CD14-positive monocyte (primary cell): ENCODE measurements at regions not wholly inside any gene's neighbourhood (a gene's known extent, or its start where the extent isn't known, plus 50 kb on each side); places are given as distances from the start of the nearest gene placed in this dataset.
A peak's percentile ranks its signal among the peaks of the same experiment; 100 is the strongest.

Source experiments
- DNase-seq, 3 donors: peaks; one replicate each; pipeline ENCODE4 v3.0.0-alpha.2; 2011 to 2022
- H2AFZ ChIP-seq: 2 replicates; pipeline ENCODE4 v1.6.0; 2012; ENCODE audit warnings: mild to moderate bottlenecking, low read depth, low read length, inconsistent platforms; ENCODE audit not compliant: insufficient read depth, poor library complexity, severe bottlenecking
- H3K27ac ChIP-seq, 2 donors: 1 replicate in 1 of 2; 2 replicates in 1 of 2; pipeline ENCODE4 v1.5.1; 2012 to 2013; ENCODE audit warnings: low read length in 2 of 2, control low read depth in 1 of 2, inconsistent platforms in 1 of 2, low read depth in 1 of 2, mild to moderate bottlenecking in 1 of 2
- H3K27me3 ChIP-seq, 2 donors: one replicate each; pipeline versions ENCODE4 v1.6.0 to v1.6.1; 2011 to 2013; ENCODE audit warnings: low read length in 2 of 2; ENCODE audit not compliant: control insufficient read depth in 2 of 2, insufficient read depth in 2 of 2
- H3K36me3 ChIP-seq, 2 donors: replicated peaks in 1 of 2; 1 replicate in 1 of 2; 2 replicates in 1 of 2; pipeline versions ENCODE4 v1.5.1 to v1.6.1; 2012 to 2013; ENCODE audit warnings: low read length in 2 of 2, control low read depth in 1 of 2, inconsistent platforms in 1 of 2, mild to moderate bottlenecking in 1 of 2; ENCODE audit not compliant: insufficient read depth in 2 of 2, control insufficient read depth in 1 of 2
- H3K4me1 ChIP-seq, 2 donors: 1 replicate in 1 of 2; 2 replicates in 1 of 2; pipeline versions ENCODE4 v1.5.1 to v1.6.1; 2012 to 2013; ENCODE audit warnings: low read length in 2 of 2, control low read depth in 1 of 2, inconsistent platforms in 1 of 2, mild to moderate bottlenecking in 1 of 2, moderate library complexity in 1 of 2; ENCODE audit not compliant: insufficient read depth in 2 of 2, control insufficient read depth in 1 of 2
- H3K4me2 ChIP-seq: replicated peaks from 2 replicates; pipeline ENCODE3; 2012; ENCODE audit warnings: low read length, moderate library complexity, mild to moderate bottlenecking; ENCODE audit not compliant: poor library complexity, severe bottlenecking; ENCODE audit errors: extremely low read depth
- H3K4me3 ChIP-seq, 3 experiments: fragments of 200-600 bp in 1 of 3; sonication (generic) in 1 of 3; replicated peaks in 1 of 3; 1 replicate in 2 of 3; 2 replicates in 1 of 3; pipeline ENCODE4 v1.5.1; 2011 to 2013; ENCODE audit warnings: low read length in 3 of 3, mild to moderate bottlenecking in 3 of 3, control low read depth in 2 of 3, low read depth in 2 of 3, inconsistent platforms in 1 of 3, moderate library complexity in 1 of 3
- H3K79me2 ChIP-seq: 2 replicates; pipeline ENCODE4 v1.6.0; 2012; ENCODE audit warnings: mild to moderate bottlenecking, control low read depth, inconsistent platforms, low read length, moderate library complexity; ENCODE audit not compliant: insufficient read depth
- H3K9ac ChIP-seq: 2 replicates; pipeline ENCODE4 v1.6.0; 2017; ENCODE audit warnings: low read length, mild to moderate bottlenecking; ENCODE audit not compliant: insufficient read depth, poor library complexity, severe bottlenecking
- H3K9me3 ChIP-seq, 2 donors: replicated peaks in 1 of 2; 1 replicate in 1 of 2; 2 replicates in 1 of 2; pipeline versions ENCODE4 v1.5.1 to v1.6.1; 2012 to 2013; ENCODE audit warnings: low read length in 2 of 2, control low read depth in 1 of 2; ENCODE audit not compliant: control insufficient read depth in 1 of 2, insufficient read depth in 1 of 2
- H4K20me1 ChIP-seq: 2 replicates; pipeline ENCODE4 v1.6.0; 2012; ENCODE audit warnings: mild to moderate bottlenecking, low read length, control low read depth, moderate library complexity; ENCODE audit not compliant: insufficient read depth
- H3K27ac Mint-ChIP-seq, 7 donors: one replicate each; pipeline ENCODE4 v1.8.0; 2020; ENCODE audit warnings: mild to moderate bottlenecking in 7 of 7, mixed read lengths in 7 of 7, moderate library complexity in 6 of 7, inconsistent platforms in 2 of 7
- H3K27me3 Mint-ChIP-seq, 3 donors: one replicate each; pipeline ENCODE4 v1.8.0; 2021 to 2022; ENCODE audit warnings: low read depth in 3 of 3, mild to moderate bottlenecking in 3 of 3, mixed read lengths in 3 of 3, moderate library complexity in 3 of 3, inconsistent platforms in 1 of 3
- H3K36me3 Mint-ChIP-seq, 2 donors: one replicate each; pipeline ENCODE4 v1.8.0; 2020; ENCODE audit warnings: mixed read lengths in 2 of 2, inconsistent platforms in 1 of 2, mild to moderate bottlenecking in 1 of 2
- H3K4me1 Mint-ChIP-seq: one replicate; pipeline ENCODE4 v1.8.0; 2020; ENCODE audit warnings: mild to moderate bottlenecking, mixed read lengths
- H3K4me3 Mint-ChIP-seq, 2 donors: one replicate each; pipeline ENCODE4 v1.8.0; 2020; ENCODE audit warnings: mild to moderate bottlenecking in 2 of 2, mixed read lengths in 2 of 2, moderate library complexity in 1 of 2
- H3K9me3 Mint-ChIP-seq, 7 donors: one replicate each; pipeline ENCODE4 v1.8.0; 2020 to 2022; ENCODE audit warnings: mixed read lengths in 7 of 7, mild to moderate bottlenecking in 6 of 7, moderate library complexity in 6 of 7, inconsistent platforms in 2 of 7
- CTCF ChIP-seq: fragments of 200-600 bp; IDR thresholded peaks from one replicate; pipeline ENCODE4 v1.8.0; 2022; ENCODE audit warnings: antibody characterized with exemption, mild to moderate bottlenecking
- WGBS: methylation state at CpG from one replicate; pipeline ENCODE4 v1.1.5; 2013; ENCODE audit warnings: missing lambda C conversion rate; ENCODE audit not compliant: insufficient coverage; 5-methylcytosine and 5-hydroxymethylcytosine counted together
- intact Hi-C, 2 donors: fragments of 100-400 bp; cut with micrococcal nuclease; formaldehyde crosslinking; loops; one replicate each; pipeline versions ENCODE4 v1.15.0 to v1.15.1; 2023

GRCh38 chr11:110807801-110808200, 95.6 kb upstream of the ARHGAP20 start:
- H3K4me2 ChIP-seq: no peak overlapping the region
- no peak overlapping the region for H3K9ac ChIP-seq
- H2AFZ ChIP-seq: no peak overlapping the region
- H3K36me3 ChIP-seq: no peaks in the 10 kb centered on the region
- peaks cover 17% of the 10 kb centered on the region for H3K4me1 Mint-ChIP-seq
- no peak for DNase-seq
- H3K27me3 Mint-ChIP-seq: no peaks in the 10 kb centered on the region
- no peak overlapping the region for H3K27ac ChIP-seq
- H3K27me3 ChIP-seq: no peaks in the 10 kb centered on the region
- peaks cover 0 to 3% (median 0%) of the 10 kb centered on the region in 7 donors for H3K9me3 Mint-ChIP-seq
- no peak overlapping the region for H3K27ac Mint-ChIP-seq
- no peak overlapping the region for H3K4me3 ChIP-seq
- no peak for TF ChIP-seq CTCF
- peaks cover 9 to 13% of the 10 kb centered on the region in 2 donors for H3K4me1 ChIP-seq
- no peaks in the 10 kb centered on the region for H3K36me3 Mint-ChIP-seq
- no peak overlapping the region for H3K4me3 Mint-ChIP-seq
- intact Hi-C loops: no loop called here
- no peaks in the 10 kb centered on the region for H4K20me1 ChIP-seq
- WGBS: 100% methylated on average over 1 of the region's 2 CpGs
- no peaks in the 10 kb centered on the region for H3K79me2 ChIP-seq
- H3K9me3 ChIP-seq: no peaks in the 10 kb centered on the region

GRCh38 chr11:110805756-110806155, 93.5 kb upstream of the ARHGAP20 start:
- no peak overlapping the region for H2AFZ ChIP-seq
- H3K4me3 ChIP-seq: no peak overlapping the region
- no peaks in the 10 kb centered on the region for H3K36me3 ChIP-seq
- peaks cover 2 to 8% of the 10 kb centered on the region in 2 donors for H3K4me1 ChIP-seq
- Mint-ChIP-seq H3K4me1 (peaks cover 12% of the 10 kb centered on the region), H3K27me3 (no peaks in the 10 kb centered on the region), H3K9me3 (peaks cover 0 to 3% (median 0%) of the 10 kb centered on the region in 7 donors), H3K27ac (peak overlapping the region in 1 of 7 donors; percentile 17), H3K36me3 (no peaks in the 10 kb centered on the region), H3K4me3 (no peak overlapping the region)
- WGBS: no CpG with 5 or more reads among the region's 1 CpG
- H3K27me3 ChIP-seq: no peaks in the 10 kb centered on the region
- no peaks in the 10 kb centered on the region for H4K20me1 ChIP-seq
- intact Hi-C loops: no loop called here
- no peak for DNase-seq
- H3K27ac ChIP-seq: no peak overlapping the region
- no peaks in the 10 kb centered on the region for H3K79me2 ChIP-seq
- no peak for TF ChIP-seq CTCF
- no peak overlapping the region for H3K9ac ChIP-seq
- H3K9me3 ChIP-seq: no peaks in the 10 kb centered on the region
- H3K4me2 ChIP-seq: no peak overlapping the region
